GM19395 (cell line): ENCODE measurements at regions not wholly inside any gene's neighbourhood (a gene's known extent, or its start where the extent isn't known, plus 50 kb on each side); places are given as distances from the start of the nearest gene placed in this dataset.

Experiments used
- ATAC-seq: cut with Tn5 transposase; IDR thresholded peaks from one replicate; pipeline ENCODE4 v1.9.1; 2021; ENCODE audit warnings: mild to moderate bottlenecking, moderate library complexity; ENCODE audit not compliant: unreplicated experiment

DNA sequence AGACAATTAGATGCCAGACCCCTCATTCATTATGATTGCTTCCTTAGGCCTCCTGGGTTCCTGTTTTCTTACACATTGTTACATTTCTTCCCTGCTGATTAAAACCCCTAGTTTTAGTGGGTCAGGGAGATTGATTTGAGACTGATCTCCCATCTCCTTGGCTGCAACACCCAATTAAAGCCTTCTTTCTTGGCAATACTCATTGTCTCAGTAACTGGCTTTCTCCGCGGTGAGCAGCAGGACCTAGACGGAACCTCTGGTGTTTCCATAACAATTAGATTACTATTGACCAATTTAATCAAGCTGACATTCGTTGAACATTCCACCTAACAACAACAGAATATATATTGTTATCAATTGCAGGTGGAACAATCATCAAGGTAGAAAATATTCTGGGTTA lies 1676.4 kb upstream of the SLC39A10 start:
- ATAC-seq: no peak

DNA sequence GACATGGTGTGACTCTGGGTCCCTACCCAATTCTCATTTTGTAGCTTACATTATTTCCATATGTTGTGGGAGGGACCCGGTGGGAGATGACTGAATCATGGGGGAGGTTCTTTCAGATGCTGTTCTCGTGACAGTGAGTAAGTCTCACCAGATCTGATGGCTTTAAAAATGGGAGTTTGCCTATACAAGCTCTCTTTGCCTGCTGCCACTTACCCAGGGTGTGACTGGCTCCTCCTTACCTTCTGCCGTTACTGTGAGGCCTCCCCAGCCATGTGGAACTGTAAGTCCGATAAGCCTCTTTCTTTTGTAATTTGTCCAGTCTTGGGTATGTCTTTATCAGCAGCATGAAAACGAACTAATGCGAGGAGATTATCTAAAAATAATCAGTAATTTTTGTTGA lies 1683.2 kb upstream of the SLC39A10 start:
- no peak for ATAC-seq

GRCh38 chr2:193966590-193966989 lies 1690.4 kb upstream of the SLC39A10 start:
- ATAC-seq: no peak

- no peak for ATAC-seq
Observed at GRCh38 chr2:193965263-193965662, 1691.8 kb upstream of the SLC39A10 start.

GRCh38 chr2:193963472-193964119 lies 1693.4 kb upstream of the SLC39A10 start:
- ATAC-seq: peak; percentile 82

GRCh38 chr2:193946806-193947205 lies 1710.2 kb upstream of the SLC39A10 start:
- ATAC-seq: no peak

DNA sequence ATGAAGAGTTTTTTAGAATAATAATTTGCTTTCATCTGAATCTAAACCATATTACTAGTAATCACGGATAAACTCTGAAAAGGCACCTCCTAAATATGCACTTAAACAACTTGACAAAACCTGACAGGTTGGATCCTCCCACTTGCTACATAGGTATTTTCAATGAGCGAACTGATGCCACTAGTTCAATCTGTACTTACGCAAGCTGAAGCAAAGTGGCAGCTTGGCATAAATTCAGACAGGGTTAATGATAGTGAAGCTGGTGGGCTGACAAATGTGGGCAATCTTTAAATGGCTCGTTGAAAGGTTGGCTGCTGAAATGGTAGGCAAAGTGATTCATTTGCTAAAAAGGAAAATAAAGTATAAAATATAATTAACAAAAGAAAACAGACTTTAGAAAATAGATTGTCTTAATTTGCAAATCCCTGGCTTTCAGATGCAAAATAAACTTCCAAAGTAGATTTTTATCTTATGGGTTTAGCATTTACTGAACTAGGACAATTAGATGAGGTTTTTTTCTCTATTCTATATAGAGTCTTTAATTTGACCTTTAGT lies 1713.5 kb upstream of the SLC39A10 start:
- no peak for ATAC-seq

DNA sequence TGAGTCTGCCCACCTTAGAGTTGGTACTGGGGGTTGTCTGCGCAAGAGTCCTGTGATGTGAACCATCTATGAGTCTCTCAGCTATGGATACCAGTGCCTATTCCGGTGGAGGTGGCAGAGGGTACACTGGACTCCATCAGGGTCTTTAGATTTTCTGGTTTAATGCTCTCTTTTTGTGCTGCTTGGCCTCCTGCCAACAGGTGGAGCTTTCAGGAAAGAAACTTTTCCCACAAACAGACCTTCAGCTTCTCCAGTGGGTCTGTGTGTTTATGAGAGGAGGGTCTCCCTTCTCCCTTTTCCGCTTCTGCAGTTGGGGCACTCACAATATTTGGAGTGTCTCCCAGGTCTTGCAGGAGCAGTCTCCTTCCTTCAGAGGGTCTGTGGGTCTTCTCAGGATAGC lies 1721.9 kb upstream of the SLC39A10 start:
- no peak for ATAC-seq

GRCh38 chr2:193929131-193929530 lies 1727.9 kb upstream of the SLC39A10 start:
- ATAC-seq: no peak

GRCh38 chr2:193907561-193907960 lies 1712.8 kb upstream of the TMEFF2 start:
- ATAC-seq: no peak

DNA sequence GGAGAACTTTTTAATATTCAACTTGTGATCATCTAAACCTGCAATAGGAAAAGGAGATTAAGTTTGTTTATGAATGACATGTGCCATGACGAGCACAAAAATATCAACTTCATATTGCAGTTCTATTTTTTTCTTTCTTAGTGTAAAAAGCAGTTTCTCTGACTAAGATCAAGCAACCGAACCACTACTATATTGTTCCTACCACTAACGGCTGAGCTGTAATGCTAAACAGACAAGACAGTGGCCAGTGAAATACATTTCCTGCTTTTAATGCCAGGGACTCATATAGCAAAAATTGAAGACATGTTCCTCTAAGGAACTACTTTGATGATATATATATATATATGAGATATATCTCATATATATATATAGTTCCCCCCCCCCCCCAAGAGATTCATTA lies 1705.6 kb upstream of the TMEFF2 start:
- no peak for ATAC-seq

DNA sequence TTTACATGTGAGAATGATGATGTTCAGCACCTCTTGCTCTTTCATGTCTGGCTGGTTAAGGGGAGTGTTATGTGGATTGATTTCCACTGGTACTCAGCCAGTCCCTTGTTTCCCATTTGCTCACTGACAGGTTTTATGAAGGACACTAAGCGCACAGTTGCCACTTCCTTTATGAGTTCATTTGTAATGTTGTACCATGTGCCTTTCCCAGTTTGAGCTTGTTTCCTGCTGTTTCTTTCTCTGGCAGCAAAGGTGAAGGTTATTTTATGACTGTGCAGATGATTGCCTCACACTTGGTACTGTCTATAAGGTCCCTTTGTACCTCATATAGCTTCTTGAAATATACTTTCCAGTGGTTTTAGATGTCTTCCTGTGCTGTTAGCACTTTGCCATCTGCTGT lies 1700.5 kb upstream of the TMEFF2 start:
- ATAC-seq: no peak

DNA sequence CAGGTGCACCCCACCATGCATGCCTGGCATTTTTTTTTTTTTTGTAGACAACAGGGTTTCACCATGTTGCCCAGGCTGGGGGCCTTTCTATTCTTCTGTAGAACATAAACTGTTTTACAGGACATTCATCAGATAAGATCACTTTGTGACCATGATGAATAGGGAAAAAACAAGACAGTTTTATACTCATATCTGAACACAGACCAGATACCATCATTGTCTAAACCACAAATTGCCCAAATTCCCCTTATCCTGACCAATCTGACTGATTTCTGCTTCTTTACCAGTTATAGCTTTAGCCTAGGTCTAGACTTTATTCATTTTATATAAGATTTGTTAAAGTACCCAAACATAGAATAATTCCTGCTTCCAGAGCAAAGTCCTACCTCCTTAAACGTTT lies 1699.3 kb upstream of the TMEFF2 start:
- no peak for ATAC-seq

DNA sequence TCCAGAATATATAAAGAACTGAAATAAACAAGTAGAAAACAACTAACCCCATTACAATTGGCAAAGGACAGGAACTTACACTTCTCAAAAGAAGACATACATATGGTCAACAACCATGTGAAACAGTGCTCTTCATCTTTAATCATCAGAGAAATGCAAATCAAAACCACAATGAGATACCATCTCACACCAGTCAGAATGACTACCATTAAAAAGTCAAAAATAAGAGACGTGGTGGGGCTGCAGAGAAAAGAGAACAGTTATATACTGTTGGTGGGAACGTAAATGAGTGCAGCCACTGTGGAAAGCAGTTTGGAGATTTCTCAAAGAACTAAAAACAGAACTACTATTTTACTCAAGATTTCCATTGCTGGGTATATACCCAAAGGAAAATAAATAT lies 1696.3 kb upstream of the TMEFF2 start:
- peak; percentile 69 for ATAC-seq

DNA sequence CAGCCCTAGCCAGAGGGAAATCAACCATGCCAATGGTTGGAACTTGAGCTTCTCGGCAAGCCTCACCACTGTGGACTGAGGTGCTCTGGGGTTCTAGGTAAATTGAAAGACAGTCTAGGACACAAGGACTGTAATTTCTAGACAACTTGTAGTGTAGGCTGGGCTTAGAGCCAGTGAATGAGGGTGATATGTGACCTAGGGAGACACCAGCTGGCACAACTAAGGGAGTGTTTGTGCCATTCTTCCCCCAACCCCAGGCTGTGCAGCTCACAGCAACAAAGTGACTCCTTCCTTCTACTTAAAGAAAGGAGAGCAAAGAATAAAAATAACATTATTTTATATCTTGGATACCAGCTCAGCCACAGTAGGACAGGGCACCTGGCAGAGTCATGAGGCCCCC lies 1690.7 kb upstream of the TMEFF2 start:
- ATAC-seq: no peak

GRCh38 chr2:193883820-193884219 lies 1689.1 kb upstream of the TMEFF2 start:
- ATAC-seq: no peak

DNA sequence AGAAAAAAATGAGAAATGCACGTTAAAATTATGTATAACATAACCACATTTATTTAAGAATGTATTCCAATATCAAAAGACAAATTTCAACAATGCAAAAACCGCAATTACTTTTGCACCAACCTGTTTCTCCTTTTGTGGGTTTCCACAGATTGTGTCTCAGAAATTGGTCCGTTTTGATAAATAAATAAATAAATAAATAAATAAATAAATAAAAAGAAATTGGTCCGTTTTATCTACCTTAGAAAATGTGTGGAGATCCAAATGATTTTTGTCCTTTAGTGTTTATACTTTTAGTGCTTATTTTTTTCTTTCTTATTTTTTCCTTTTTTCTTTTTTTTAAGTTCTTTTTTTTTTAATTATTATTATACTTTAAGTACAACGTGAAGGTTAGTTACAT lies 1682.2 kb upstream of the TMEFF2 start:
- ATAC-seq: no peak

DNA sequence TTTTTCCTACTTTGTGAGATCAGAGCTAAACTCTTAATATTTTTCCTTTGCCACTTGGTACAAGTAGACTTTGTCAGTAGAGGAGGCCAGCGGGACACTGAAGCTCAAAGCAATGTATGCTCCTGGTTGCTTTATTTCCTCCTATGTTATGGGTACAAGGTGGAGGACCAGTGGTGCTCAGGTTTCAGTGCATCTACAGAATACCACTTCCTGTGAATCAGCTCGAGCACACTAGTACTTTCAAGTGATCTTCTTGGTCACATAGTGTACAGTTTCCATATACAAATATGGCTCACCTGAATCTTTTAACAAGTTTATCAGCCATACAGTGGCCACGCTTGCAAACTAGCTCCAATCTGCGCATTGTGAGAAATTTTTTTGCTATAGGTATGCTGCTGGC lies 1674.8 kb upstream of the TMEFF2 start:
- ATAC-seq: no peak

GRCh38 chr2:193868833-193869232 lies 1674.1 kb upstream of the TMEFF2 start:
- no peak for ATAC-seq

GRCh38 chr2:193868132-193868531 lies 1673.4 kb upstream of the TMEFF2 start:
- ATAC-seq: no peak

DNA sequence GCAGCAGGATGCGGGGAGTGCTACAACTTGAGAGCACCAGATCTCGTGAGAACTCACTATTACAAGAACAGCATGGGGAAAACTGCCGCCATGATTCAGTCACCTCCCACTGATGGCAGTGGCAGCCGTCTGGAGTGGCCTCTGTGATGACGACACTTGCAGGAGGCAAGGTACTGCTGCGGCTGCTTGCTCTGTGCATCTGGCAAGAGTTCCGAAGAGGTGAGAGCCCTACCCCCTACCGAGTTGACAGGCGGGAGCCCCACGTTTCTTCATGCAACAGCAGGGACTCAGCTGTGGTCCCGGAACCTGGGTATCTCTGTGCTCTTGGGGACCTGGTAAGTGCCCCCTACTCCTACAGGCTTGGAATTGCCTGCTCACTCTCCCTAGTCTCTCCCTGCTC lies 1672.7 kb upstream of the TMEFF2 start:
- ATAC-seq: no peak

GRCh38 chr2:193861557-193861956 lies 1666.8 kb upstream of the TMEFF2 start:
- ATAC-seq: no peak

DNA sequence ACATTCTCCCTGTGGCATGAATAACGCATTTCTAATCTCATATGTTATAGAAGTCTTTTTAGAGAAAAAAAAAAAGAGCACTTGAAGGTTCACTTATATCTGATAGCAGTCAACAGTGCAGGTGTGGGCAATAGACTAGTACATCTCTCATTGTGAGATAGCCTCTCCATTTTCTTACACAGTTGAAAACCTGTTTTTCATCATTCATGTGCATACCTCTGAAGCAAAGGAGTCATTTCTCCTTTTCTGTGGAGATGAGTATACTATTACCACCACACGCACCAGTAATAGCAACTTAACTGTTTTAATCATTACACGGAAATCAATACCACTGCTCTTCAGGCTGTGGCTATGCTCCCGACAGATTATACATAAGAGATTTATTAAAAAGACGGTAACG lies 1653.3 kb upstream of the TMEFF2 start:
- ATAC-seq: no peak
